ENCODE measurements at regions not wholly inside any gene's neighbourhood (a gene's known extent, or its start where the extent isn't known, plus 50 kb on each side); places are given as distances from the start of the nearest gene placed in this dataset.
"Not testable (repeated sequence)": the region's sequence is repeated elsewhere in the genome, so short reads cannot be mapped to it uniquely, and the experiment has no call there.

DNA sequence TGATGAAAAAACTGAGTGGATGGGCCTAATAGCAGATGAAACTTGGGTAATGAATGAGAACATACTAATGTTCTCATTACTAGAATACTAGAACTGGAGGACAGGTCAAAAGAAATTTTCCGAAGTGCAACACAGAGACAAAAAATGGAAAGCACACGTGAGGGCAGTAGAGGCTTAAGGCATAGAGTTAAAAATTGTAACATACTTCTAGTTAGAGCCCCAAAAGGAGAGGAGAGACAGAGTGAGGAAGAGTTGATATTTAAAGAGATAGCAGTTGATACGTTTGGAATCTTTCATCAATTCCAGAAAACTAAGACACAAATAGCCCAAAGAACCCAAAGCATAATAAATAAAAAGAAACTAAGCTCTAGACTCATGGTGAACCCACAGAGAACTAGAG lies 327.9 kb downstream of the SQOR start:
- DNase-seq = no peak

DNA sequence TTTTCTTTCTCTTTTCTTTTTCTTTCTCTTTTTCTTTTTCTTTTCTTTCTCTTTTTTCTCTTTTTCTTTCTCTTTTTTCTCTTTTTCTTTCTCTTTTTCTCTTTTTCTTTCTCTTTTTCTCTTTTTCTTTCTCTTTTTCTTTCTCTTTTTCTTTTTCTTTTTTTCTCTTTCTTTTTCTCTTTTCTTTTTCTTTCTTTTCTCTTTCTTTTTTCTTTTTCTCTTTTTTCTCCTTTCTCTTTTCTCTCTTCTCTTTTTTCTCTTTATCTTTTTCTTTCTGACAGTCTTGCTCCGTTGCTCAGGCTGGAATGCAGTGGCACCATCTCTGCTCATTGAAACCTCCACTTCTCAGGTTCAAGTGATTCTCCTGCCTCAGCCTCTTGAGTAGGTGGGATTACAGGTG lies 335.7 kb downstream of the SQOR start:
- no peak for DNase-seq

DNA sequence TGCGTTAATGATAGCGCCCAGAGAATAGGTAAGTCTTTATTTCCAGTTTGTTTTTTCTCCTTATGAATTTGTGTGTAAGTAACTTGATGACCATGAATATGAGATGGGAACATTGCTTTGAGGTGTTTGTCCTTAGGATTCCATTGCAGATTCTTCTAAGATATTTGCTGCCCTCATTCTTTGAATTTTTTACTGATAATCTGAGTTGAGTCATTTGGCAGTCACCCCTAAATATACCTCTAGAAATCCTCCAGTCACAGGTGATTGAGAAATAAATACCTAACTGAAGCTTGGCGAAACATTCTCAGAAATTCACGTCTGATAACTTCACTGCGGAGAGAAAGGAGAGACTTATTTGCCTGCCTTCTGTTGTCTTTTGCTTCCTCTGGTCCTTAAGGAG lies 345.5 kb downstream of the SQOR start:
- no peak for DNase-seq

DNA sequence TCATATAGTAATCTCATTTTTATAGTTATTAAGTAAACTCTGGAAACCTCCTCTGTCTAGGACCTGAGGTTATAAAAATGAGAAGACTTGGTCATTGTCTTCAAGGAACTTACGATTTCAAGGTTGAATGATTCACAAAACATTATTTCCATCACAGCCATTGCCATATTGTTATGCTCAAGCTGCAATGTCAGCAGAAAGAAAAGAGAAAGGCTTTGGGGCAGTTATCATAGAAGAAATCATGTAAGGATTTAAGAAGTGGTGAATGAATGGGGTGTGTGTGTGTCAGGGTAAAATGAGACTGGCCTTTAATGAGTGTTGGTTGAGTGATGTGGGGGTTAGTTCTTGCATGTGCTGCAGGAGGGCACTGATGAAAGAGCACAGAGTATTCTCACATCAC lies 346.8 kb downstream of the SQOR start:
- no peak for DNase-seq

GRCh38 chr15:45991863-45992262 lies 357.0 kb downstream of the SQOR start:
- DNase-seq = no peak

- DNase-seq = no peak
Measured at GRCh38 chr15:45993072-45993471, 358.2 kb downstream of the SQOR start.

DNA sequence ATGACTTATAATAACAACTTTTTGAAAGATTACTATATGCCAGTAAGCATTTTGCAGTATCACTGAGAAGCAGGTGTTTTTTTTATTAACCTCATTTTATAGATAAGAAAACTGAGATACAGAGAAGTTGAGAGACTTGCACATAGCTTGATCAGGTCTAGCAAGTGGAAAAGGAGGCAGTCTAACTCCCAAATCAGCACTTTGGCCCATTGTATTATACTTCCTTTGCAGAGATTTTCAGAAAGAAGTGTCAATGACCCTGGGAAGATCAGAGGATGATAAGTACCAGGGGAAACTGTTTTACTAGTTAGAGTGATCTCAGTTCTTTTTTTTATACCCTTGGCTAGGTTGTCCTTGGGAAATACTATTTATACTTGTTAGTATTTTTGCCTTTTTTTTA lies 358.7 kb downstream of the SQOR start:
- no peak for DNase-seq

- DNase-seq = no peak
Measured at GRCh38 chr15:45995800-45996199, 361.0 kb downstream of the SQOR start.

- DNase-seq = no peak
Measured at GRCh38 chr15:46014532-46014931, 379.7 kb downstream of the SQOR start.

- no peak for DNase-seq
Measured at GRCh38 chr15:46034755-46035154, 399.9 kb downstream of the SQOR start.

GRCh38 chr15:46039703-46040102 lies 404.9 kb downstream of the SQOR start:
- no peak for DNase-seq

DNA sequence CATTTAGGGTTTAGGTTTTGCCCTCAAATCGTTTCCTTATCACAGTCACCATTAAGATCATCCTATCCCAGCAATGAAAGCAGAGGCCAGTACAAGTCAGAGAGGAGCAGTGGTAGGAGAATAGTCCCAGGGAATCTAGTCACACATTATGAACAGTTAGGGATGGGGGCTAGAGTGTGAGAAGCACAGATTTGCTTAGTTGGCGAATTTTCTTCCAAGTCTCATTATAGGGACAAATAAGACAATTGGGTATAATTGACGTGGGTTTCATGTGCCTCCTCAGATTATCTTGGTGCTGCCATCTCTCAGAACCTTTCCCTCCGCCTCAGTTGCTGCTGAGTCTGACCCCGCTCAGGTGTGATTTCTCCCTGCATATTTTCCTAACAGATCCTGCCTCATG lies 407.1 kb downstream of the SQOR start:
- no peak for DNase-seq

DNA sequence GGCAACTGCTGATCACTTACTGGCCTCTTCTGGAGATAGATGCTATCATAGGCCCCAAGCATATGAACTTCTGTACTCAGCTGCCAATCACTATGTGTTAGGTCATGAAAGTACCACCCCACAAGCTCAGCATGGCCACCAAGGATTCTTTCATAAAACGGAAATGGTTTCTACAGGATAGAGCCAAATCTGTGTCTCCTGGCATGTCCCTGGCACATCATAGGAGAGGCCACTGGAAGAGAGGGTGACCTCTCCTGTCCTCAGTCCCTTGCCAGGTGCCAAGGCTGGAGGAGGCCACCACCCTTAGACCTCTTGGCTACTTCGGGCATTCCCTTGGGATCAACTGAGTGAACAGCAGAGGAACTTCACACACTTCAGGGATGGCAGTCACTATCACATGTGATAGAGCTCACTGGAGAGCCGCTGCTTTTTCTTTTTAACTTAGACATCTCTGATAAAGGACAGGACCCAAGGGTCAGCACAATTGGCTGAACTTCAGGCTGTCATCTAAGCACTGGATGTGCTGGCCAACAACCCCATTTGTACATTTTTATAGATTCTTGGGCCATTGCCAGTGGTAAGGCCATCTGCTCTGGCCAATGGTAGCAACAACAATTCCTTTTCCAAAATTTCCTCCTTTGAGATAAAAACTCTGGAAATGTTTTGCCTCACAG lies 425.2 kb downstream of the SQOR start:
- DNase-seq = no peak

GRCh38 chr15:46061002-46061401 lies 426.2 kb downstream of the SQOR start:
- DNase-seq = no peak

- DNase-seq = no peak
Measured at GRCh38 chr15:46077220-46077619, 442.4 kb downstream of the SQOR start.

DNA sequence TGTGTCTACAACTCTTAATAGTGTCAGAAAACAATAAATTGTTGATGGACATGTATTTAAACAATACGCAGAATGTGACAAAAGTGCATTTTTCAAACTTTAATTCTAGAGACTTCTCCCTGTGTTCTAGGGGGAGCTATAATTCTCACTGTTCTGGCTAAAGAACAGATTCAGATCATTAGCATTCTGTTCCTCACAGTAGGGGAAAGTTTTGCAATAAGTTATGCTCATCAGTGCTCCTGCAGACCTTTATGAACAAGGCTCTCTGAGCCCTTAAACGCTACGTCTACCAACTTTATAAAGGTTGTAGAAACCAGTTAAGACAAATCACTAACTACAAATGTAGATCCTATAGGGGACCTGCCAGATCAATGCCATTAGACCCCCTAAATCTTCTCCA lies 444.2 kb downstream of the SQOR start:
- no peak for DNase-seq

DNA sequence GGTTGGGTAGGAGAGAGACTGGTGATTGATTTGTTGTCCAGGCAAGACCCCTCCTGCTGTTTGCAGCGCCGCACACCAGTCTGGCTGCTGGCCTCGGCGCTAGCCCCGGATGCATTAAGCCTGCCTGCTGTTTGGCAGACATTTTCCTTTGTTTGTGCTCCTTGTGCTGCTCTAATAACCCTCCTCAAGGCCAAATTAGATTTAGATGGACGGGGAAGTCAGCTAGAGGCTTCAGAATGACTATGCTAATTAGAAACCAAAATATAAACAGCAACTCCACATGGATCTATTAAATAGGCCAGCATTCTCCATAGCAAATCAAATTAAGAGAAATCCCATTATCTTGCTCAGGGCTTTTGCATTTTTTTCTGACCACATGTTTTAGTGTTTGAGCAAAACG lies 445.2 kb downstream of the SQOR start:
- no peak for DNase-seq

DNA sequence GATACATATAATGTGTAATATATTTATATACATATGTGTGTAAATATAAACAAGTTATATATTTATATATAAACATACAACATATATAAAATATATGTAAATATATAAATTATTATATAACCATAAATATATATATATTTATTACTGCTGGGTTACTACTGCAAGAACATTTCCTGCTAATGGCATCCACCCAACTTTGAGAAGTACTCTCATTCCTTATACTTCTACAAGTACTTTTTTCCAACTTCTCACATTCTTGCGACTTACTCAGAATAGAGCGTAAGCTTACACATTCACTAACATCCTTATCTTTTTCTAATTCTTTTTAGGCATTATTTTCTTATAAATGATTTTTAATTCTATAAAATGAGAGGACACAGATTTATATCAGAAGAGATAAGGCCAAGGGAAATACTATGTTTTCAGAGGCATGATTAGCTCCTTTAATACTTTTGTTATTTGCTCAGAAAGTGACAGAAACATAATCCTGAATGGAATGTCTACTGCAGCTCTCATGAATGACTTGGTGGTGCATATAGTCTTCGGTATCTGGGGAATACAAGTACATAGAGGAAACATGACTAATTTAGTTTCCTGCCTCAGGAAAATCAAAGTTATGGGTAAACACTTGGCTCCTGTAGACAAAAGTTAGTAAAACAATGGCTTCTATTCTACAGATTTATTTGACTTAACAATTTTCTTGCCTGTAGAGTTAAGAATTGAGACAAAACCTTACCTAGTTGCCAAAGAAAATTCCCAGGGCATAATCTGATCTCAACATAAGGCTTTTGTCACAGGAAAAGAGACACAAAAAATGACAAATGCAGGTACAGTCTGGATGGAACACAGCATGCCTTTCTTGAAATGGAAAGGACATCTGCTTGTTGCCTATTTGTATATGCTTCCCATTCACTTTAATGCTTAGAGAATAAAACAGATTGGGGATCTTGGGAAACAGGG lies 453.9 kb downstream of the SQOR start:
- no peak for DNase-seq

GRCh38 chr15:46089467-46089935 lies 454.7 kb downstream of the SQOR start:
- DNase-seq = no peak

DNA sequence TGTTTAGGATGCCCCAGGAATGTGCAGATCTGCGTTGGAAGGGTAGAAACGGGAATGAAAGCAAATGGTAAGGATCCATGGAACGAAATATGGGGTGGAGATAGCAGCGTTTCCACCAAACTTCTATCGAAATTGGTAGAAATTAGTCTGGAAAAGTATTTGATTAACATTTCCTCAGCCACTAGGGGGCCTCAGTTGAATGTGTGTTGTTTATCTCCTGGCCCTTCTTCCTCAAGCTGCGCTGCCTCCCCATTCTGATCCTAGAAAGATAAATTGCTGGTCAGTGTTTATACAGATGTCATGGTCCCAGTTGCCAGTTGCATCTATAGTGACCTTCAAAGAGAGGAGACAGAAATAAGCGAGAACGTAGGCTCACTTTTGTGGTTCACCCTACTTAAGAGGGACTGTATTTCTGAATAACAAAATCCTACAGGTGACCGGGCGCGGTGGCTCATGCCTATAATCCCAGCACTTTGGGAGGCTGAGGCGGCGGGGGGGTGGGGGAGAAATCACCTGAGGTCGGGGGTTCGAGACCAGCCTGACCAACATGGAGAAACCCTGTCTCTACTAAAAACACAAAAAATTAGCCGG lies 457.1 kb downstream of the SQOR start:
- peak; percentile 39 for DNase-seq

DNA sequence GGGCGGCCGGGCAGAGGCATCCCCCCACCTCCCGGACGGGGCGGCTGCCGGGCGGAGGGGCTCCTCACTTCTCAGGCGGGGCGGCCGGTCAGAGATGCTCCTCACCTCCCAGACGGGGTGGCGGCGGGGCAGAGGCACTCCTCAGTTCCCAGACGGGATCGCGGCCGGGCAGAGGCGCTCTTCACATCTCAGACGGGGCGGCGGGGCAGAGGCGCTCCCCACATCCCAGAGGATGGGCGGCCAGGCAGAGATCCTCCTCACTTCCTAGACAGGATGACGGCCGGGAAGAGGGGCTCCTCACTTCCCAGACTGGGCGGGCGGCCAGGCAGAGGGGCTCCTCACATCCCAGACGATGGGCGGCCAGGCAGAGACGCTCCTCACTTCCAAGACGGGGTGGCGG lies 463.2 kb downstream of the SQOR start:
- not testable (repeated sequence) for DNase-seq

DNA sequence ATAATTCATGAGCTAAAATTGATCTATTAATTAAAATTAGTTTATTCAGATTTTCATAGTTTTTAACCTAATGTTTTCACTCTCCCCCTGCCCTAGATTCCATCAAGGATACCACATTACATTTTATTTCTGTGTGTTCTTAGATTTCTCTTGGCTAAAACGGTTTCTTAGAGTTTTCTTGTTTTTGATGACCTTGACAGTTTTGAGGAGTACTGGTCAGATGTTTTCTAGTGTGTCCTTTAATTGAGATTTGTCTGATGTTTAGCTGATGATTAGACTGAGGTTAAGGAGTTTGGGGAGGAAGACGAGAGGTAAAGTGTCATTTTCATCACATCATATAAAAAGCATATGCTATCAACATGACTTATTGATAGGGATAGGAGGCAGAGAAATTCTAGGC lies 475.9 kb downstream of the SQOR start:
- DNase-seq = no peak

DNA sequence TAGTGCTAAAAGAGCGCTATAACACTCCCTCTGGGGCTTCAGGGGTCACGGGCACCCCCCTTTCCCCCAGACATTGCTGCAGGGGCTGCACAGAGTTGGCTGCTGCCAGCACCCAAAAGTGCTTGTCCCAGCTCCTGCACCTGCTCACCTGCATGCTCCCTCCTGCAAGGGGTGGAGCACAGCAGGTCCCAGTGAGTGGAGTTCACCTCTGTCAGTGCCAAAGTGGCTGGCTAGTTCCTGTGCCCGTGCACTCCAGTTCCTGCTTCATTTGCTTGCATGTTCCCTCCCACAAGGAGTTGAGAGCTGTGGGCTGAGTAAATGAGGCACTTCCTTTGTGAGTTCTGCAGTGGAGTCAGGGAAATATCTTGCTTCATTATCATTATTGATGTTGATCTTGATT lies 476.9 kb downstream of the SQOR start:
- no peak for DNase-seq

- DNase-seq = no peak
Measured at GRCh38 chr15:46117071-46117470, 482.2 kb downstream of the SQOR start.
